Upper lobe of left lung (tissue), 4 donors: ENCODE measurements at regions not wholly inside any gene's neighbourhood (a gene's known extent, or its start where the extent isn't known, plus 50 kb on each side); places are given as distances from the start of the nearest gene placed in this dataset.

Experiments
- EP300 ChIP-seq, 4 donors: sonication (generic); formaldehyde crosslinking; IDR thresholded peaks; one replicate each; pipeline ENCODE4 v1.5.1; 2017; ENCODE audit warnings: antibody characterized with exemption in 4 of 4, control low read depth in 2 of 4
- POLR2A ChIP-seq, 4 donors: fragments of 450-650 bp; IDR thresholded peaks; one replicate each; pipeline ENCODE4 v1.5.1; 2016 to 2017; ENCODE audit warnings: antibody characterized with exemption in 4 of 4, mild to moderate bottlenecking in 2 of 4
- POLR2AphosphoS5 ChIP-seq, 2 donors: sonication (generic); formaldehyde crosslinking; IDR thresholded peaks; one replicate each; pipeline ENCODE4 v1.5.1; 2017; ENCODE audit warnings: antibody characterized with exemption in 2 of 2
- TF ChIP-seq, protein P1 (sequence below), 6 experiments: fragments of 450-650 bp in 4 of 6; fragments of 200-600 bp in 2 of 6; sonication (generic) in 2 of 6; IDR thresholded peaks; one replicate each; pipeline ENCODE4 v1.5.1; 2016 to 2019; ENCODE audit warnings: antibody characterized with exemption in 6 of 6

DNA sequence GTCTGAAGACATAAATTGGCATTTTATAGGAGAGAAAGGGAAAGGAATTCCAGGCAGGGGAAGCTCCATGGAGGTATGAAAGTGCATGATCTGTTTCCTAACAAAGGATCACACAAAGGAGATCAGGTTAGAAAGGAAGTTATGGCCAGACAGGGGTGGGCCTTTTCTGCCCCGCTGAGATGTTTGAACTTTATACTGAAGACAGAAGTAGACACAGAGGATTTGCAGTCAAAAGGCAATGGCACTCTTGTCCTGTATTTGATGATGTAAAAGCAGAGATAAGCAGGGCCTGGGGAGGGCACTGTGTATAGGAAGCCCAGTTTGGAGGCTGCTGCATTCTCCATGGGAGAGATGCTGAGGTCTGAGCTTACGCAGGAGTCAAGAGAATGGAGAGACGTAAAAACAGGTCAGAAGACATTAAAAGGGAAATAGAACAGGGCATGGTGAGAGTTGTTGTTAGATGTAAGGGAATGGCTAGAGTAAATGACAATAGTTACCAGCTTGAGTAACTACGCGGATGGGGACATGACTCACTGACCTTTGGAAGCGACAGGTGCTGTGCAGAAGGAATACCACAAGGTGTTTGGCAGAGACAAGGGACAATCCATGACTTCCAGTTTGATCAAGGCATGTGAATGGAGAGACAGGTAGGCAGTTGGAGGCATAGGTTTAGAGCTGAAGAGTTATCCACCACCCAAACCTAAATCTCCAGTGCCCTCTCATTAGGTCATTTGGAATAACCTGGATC, 190.6 kb upstream of the SASH1 start:
- TF ChIP-seq, protein P1, sequence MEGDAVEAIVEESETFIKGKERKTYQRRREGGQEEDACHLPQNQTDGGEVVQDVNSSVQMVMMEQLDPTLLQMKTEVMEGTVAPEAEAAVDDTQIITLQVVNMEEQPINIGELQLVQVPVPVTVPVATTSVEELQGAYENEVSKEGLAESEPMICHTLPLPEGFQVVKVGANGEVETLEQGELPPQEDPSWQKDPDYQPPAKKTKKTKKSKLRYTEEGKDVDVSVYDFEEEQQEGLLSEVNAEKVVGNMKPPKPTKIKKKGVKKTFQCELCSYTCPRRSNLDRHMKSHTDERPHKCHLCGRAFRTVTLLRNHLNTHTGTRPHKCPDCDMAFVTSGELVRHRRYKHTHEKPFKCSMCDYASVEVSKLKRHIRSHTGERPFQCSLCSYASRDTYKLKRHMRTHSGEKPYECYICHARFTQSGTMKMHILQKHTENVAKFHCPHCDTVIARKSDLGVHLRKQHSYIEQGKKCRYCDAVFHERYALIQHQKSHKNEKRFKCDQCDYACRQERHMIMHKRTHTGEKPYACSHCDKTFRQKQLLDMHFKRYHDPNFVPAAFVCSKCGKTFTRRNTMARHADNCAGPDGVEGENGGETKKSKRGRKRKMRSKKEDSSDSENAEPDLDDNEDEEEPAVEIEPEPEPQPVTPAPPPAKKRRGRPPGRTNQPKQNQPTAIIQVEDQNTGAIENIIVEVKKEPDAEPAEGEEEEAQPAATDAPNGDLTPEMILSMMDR (IDR thresholded peaks at IDR 0.05): no peak
- TF ChIP-seq POLR2A (IDR thresholded peaks at IDR 0.05) (no peak), EP300 (IDR thresholded peaks at IDR 0.05) (no peak), POLR2AphosphoS5 (IDR thresholded peaks at IDR 0.05) (no peak)
